Esophagus squamous epithelium (tissue), 5 donors: ENCODE measurements at regions not wholly inside any gene's neighbourhood (a gene's known extent, or its start where the extent isn't known, plus 50 kb on each side); places are given as distances from the start of the nearest gene placed in this dataset.

Source experiments
- DNase-seq: peaks from one replicate; lab custom pipeline; 2025; lab: John Stamatoyannopoulos, UW
- H3K27ac ChIP-seq, 4 donors: fragments of 200-600 bp; sonication (generic); one replicate each; pipeline ENCODE4 v1.5.1; 2016 to 2019; ENCODE audit warnings: mild to moderate bottlenecking in 1 of 4
- H3K27me3 ChIP-seq, 4 donors: fragments of 200-600 bp; sonication (generic); 1 replicate in 3 of 4; 2 replicates in 1 of 4; pipeline versions ENCODE4 v1.5.1 to v1.6.0; 2017 to 2021; ENCODE audit warnings: antibody characterized with exemption in 1 of 4
- H3K36me3 ChIP-seq, 3 donors: fragments of 200-600 bp; sonication (generic); one replicate each; pipeline ENCODE4 v1.5.1; 2016 to 2019
- H3K4me1 ChIP-seq, 3 donors: fragments of 200-600 bp; sonication (generic); one replicate each; pipeline ENCODE4 v1.5.1; 2017 to 2019
- H3K4me3 ChIP-seq, 4 donors: fragments of 200-600 bp; sonication (generic); 1 replicate in 3 of 4; 2 replicates in 1 of 4; pipeline ENCODE4 v1.5.1; 2016 to 2019; ENCODE audit warnings: mild to moderate bottlenecking in 2 of 4, moderate library complexity in 1 of 4
- H3K9me3 ChIP-seq, 3 donors: fragments of 200-600 bp; sonication (generic); one replicate each; pipeline ENCODE4 v1.5.1; 2016 to 2019
- POLR2A ChIP-seq, 4 donors: fragments of 450-650 bp; IDR thresholded peaks; one replicate each; pipeline ENCODE4 v1.6.1; 2017; ENCODE audit warnings: antibody characterized with exemption in 4 of 4, mild to moderate bottlenecking in 4 of 4, moderate library complexity in 3 of 4
- WGBS, 2 donors: methylation state at CpG; one replicate each; pipeline ENCODE4 v1.1.5; 2018; 5-methylcytosine and 5-hydroxymethylcytosine counted together
- intact Hi-C: fragments of 100-400 bp; cut with DNase I; formaldehyde crosslinking; loops from one replicate; pipeline ENCODE4 v1.15.0; 2022
- TF ChIP-seq, protein P1 (sequence below), 6 experiments: fragments of 450-650 bp in 4 of 6; fragments of 200-600 bp in 2 of 6; sonication (generic) in 2 of 6; IDR thresholded peaks; one replicate each; pipeline ENCODE4 v1.5.1; 2016 to 2019; ENCODE audit warnings: antibody characterized with exemption in 6 of 6, mild to moderate bottlenecking in 4 of 6, moderate library complexity in 4 of 6
- donor health status: DM: yes; HTN: yes; CAD: no.

DNA sequence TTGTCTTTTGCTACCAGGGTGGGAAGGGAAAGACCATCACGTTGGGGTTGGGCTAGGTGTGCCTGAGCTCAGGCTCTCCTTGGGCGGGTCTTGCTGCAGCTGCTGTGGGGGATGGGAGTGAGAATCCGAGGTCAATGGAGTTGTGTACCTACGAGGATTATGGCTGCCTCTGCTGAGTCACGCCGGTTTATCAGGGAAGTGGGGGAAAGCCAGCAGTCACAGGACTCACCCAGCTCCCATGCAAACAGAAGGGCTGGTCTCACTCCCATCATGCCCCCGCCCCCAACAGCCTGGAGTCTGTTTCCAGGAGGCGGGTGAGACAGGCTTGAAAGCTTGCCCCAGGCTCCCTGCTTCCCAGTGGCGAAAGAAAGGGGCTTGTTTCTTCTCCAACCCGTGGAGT is 1259.0 kb upstream of the GOT2 start:
- intact Hi-C loops: no loop called here
- DNase-seq: no peak
- H3K27ac ChIP-seq: no peak overlapping the region
- 45 to 58% methylated on average over 7 to 8 of the region's 10 CpGs for WGBS, 2 donors
- TF ChIP-seq POLR2A (IDR thresholded peaks at IDR 0.05): no peak
- TF ChIP-seq, protein P1, sequence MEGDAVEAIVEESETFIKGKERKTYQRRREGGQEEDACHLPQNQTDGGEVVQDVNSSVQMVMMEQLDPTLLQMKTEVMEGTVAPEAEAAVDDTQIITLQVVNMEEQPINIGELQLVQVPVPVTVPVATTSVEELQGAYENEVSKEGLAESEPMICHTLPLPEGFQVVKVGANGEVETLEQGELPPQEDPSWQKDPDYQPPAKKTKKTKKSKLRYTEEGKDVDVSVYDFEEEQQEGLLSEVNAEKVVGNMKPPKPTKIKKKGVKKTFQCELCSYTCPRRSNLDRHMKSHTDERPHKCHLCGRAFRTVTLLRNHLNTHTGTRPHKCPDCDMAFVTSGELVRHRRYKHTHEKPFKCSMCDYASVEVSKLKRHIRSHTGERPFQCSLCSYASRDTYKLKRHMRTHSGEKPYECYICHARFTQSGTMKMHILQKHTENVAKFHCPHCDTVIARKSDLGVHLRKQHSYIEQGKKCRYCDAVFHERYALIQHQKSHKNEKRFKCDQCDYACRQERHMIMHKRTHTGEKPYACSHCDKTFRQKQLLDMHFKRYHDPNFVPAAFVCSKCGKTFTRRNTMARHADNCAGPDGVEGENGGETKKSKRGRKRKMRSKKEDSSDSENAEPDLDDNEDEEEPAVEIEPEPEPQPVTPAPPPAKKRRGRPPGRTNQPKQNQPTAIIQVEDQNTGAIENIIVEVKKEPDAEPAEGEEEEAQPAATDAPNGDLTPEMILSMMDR (IDR thresholded peaks at IDR 0.05): no peak
- no peak overlapping the region for H3K4me3 ChIP-seq
- peaks cover 0 to 1% (median 0%) of the 10 kb centered on the region in 3 donors for H3K4me1 ChIP-seq
- no peaks in the 10 kb centered on the region for H3K27me3 ChIP-seq
- no peaks in the 10 kb centered on the region for H3K36me3 ChIP-seq
- H3K9me3 ChIP-seq: peaks cover 0 to 15% (median 0%) of the 10 kb centered on the region in 3 donors

DNA sequence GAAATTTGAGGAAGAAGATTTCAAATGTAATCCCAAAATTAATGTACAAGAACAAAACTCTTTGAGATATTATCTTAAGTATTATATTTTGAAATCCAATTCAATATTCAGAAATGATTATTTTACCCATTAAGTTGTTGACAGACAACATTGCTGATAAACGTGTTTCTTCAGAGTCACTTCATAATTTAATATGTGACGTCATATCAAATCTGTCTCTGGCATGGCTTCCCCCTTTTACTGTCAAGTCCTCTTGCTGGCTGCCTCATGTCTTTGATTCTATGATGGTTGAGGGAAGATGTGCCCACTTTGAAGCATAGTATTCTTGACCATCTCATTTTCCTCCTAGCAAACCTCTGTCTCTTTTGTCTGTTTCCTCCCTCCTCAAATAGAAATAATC is 1257.1 kb upstream of the GOT2 start:
- no peaks in the 10 kb centered on the region for H3K27me3 ChIP-seq
- peaks cover 0 to 4% (median 0%) of the 10 kb centered on the region in 3 donors for H3K4me1 ChIP-seq
- intact Hi-C loops: no loop called here
- no peak overlapping the region for H3K27ac ChIP-seq
- 70 to 81% methylated on average over 2 of the region's 2 CpGs for WGBS, 2 donors
- H3K4me3 ChIP-seq: no peak overlapping the region
- H3K36me3 ChIP-seq: no peaks in the 10 kb centered on the region
- DNase-seq: no peak
- TF ChIP-seq, protein P1 (IDR thresholded peaks at IDR 0.05): no peak
- no peak for TF ChIP-seq POLR2A (IDR thresholded peaks at IDR 0.05)
- peaks cover 0 to 15% (median 0%) of the 10 kb centered on the region in 3 donors for H3K9me3 ChIP-seq

DNA sequence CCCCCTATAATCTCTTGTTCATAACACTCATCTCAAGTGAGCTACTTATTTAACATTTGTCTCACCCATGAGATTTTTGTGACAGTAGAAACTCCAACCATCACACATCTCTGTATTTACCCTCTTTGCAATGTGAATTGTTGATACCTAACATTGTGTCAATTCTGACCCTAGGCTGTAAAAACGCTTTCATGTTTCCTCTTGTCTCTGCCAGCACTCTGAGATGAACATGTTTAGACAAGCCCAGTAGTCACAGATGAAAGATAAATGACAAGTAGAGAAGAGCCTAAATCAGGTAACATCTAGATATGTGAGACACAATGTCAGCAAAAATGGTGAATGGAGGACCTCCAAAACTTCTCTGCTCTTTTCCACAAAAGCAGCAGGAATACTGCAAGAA is 1254.5 kb upstream of the GOT2 start:
- Histone ChIP-seq H3K36me3 (no peaks in the 10 kb centered on the region), H3K27ac (no peak overlapping the region), H3K4me3 (no peak overlapping the region), H3K9me3 (peaks cover 0 to 27% (median 0%) of the 10 kb centered on the region in 3 donors), H3K4me1 (peaks cover 0 to 4% (median 0%) of the 10 kb centered on the region in 3 donors), H3K27me3 (no peaks in the 10 kb centered on the region)
- no peak for DNase-seq
- TF ChIP-seq, protein P1 (IDR thresholded peaks at IDR 0.05): no peak
- TF ChIP-seq POLR2A (IDR thresholded peaks at IDR 0.05): no peak
- intact Hi-C loops: no loop called here
- 30 to 50% methylated on average over 1 of the region's 1 CpG for WGBS, 2 donors

DNA sequence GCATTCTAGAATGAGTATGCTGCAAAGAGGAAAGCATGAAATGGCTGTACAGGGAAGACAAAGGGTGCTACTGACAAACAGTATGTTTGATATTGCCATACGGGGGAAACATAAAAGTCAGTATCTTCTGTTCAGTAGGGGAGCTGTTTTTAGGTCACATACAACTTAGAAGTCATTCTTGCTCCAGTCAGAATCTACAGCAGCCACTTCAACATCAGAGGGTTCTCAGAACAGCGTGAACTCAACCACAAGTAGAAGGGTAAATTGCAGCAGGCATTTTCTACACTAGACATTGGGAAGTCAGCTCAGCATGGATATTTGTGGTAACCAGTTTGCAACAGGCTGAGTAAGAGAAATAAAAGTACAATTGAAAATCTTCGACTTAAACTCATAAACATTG is 1241.8 kb upstream of the GOT2 start:
- Histone ChIP-seq H3K27ac (no peak overlapping the region), H3K4me3 (no peak overlapping the region), H3K9me3 (no peaks in the 10 kb centered on the region), H3K36me3 (no peaks in the 10 kb centered on the region), H3K27me3 (no peaks in the 10 kb centered on the region), H3K4me1 (no peaks in the 10 kb centered on the region)
- no peak for TF ChIP-seq POLR2A (IDR thresholded peaks at IDR 0.05)
- TF ChIP-seq, protein P1 (IDR thresholded peaks at IDR 0.05): no peak
- intact Hi-C loops: no loop called here
- 63 to 80% methylated on average over 3 of the region's 3 CpGs for WGBS, 2 donors
- DNase-seq: no peak

DNA sequence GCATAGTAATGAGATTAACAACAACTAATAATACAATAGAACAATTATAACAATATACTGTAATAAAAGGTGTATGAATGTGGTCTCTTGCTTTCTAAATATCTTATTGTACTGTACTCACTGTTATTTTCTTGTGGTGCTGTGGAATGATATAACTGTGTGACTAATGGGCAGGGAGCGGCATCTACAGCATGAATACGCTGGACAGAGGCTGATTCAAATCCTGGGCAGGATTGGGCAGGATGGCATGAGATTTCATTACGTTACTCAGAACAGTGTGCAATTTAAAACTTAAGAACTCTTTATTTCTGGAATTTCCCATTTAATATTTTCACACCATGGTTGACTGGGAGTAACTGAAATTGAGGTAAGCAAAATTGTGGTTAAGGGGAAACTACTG is 1239.8 kb upstream of the GOT2 start:
- Histone ChIP-seq H3K27ac (no peak overlapping the region), H3K27me3 (no peaks in the 10 kb centered on the region), H3K9me3 (no peaks in the 10 kb centered on the region), H3K36me3 (no peaks in the 10 kb centered on the region), H3K4me3 (no peak overlapping the region), H3K4me1 (no peaks in the 10 kb centered on the region)
- WGBS, 2 donors: 42 to 54% methylated on average over 3 of the region's 3 CpGs
- TF ChIP-seq, protein P1 (IDR thresholded peaks at IDR 0.05): no peak
- no peak for TF ChIP-seq POLR2A (IDR thresholded peaks at IDR 0.05)
- DNase-seq: no peak
- intact Hi-C loops: no loop called here
